ENCODE measurements at regions not wholly inside any gene's neighbourhood (a gene's known extent, or its start where the extent isn't known, plus 50 kb on each side); places are given as distances from the start of the nearest gene placed in this dataset.

DNA sequence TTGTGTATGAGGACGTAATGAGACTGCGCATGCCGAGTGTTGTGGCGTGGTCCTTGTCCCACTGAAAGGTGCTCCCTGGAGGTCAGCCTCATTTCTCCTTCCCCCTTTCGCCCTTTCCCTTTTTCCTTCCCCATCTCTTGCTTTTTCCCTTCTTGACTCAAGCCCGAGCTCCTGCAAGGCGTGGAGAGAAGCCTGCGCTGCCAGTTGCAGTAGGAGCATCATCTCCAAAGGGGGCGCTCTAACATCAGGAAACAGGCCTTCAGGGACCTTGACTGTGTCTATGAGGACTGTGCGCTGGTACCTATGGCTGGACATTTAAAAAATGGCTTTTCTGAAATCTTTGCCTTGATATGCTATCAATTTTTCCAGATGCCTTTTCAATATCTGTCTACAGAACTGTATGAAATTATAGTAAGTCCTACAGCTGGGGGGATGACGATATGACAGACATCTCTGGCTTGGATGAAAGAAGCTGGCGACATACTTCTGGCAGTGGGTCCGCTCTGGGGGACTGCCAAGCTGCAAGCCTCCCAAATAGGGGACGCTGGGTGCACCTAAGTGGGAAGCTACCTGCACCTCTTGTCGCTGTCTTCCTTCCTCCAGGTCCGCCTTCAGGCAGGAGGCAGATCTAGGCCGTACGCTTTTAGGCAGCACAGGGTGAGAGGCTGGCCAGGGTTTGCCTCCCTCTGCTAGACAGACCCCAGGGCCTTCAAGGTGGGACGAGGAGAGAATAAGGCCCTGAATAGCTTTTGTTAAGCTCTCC is 96.5 kb downstream of the NXPE2 start:
- Histone ChIP-seq H3K27me3 (no peaks in the 10 kb centered on the region), H3K27ac (no peak overlapping the region), H3K4me3 (no peak overlapping the region), H3K36me3 (ENCODE audit: low read depth, missing control alignments) (no peaks in the 10 kb centered on the region), H3K4me1 (peaks cover 5% of the 10 kb centered on the region), H3K9me3 (no peaks in the 10 kb centered on the region)
- DNase-seq, result peak; percentile 82
- TF ChIP-seq, protein P1, sequence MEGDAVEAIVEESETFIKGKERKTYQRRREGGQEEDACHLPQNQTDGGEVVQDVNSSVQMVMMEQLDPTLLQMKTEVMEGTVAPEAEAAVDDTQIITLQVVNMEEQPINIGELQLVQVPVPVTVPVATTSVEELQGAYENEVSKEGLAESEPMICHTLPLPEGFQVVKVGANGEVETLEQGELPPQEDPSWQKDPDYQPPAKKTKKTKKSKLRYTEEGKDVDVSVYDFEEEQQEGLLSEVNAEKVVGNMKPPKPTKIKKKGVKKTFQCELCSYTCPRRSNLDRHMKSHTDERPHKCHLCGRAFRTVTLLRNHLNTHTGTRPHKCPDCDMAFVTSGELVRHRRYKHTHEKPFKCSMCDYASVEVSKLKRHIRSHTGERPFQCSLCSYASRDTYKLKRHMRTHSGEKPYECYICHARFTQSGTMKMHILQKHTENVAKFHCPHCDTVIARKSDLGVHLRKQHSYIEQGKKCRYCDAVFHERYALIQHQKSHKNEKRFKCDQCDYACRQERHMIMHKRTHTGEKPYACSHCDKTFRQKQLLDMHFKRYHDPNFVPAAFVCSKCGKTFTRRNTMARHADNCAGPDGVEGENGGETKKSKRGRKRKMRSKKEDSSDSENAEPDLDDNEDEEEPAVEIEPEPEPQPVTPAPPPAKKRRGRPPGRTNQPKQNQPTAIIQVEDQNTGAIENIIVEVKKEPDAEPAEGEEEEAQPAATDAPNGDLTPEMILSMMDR (IDR thresholded peaks at IDR 0.05), result peak; percentile 69 to 83 (median 72)
- TF ChIP-seq POLR2A (IDR thresholded peaks at IDR 0.05), result no peak
- 45 to 48% methylated on average over 18 to 19 of the region's 19 CpGs for WGBS, 2 donors
- intact Hi-C loops (cut with DNase I; ENCODE audit: low total_unique reads), result no loop called here

DNA sequence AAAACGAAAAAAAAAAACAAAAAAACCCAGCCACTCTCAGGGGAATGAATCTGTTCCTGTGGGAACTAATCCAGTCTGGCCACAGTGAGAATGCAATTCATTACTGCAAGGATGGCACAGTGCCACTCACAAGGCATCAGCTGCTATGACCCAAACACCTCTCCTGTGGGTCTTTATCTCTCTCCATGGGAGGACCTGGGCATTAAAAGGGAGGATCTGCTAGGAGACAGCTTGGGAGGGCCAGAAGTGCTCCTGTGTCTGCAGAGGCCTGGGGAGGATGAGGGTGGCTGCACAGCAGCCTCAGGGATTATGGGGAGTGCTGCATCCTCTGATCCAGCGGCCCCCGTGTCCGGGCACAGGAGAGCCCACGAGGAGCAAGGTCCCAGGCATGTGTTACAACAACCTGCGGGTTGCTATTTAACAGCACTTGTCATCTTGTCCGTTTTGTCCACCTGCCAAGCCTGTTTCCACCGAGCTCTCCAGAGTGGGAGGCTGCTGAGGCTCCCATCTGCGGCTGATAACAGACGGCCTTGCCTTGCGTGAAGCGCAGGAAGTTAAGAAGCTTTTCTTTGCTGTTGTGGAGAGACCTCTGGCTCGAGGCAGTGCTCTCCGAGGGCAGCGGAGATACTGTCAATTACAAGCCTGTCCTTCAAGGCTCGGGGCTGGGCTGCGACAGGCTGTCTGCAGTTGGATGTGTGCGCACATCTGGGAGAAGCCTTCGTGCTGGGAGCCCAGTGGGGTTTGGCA is 97.7 kb downstream of the NXPE2 start:
- Histone ChIP-seq H3K27me3 (no peaks in the 10 kb centered on the region), H3K4me1 (peaks cover 5% of the 10 kb centered on the region), H3K27ac (no peak overlapping the region), H3K9me3 (no peaks in the 10 kb centered on the region), H3K36me3 (ENCODE audit: low read depth, missing control alignments) (no peaks in the 10 kb centered on the region), H3K4me3 (no peak overlapping the region)
- TF ChIP-seq, protein P1 (IDR thresholded peaks at IDR 0.05), result no peak
- no peak for TF ChIP-seq POLR2A (IDR thresholded peaks at IDR 0.05)
- DNase-seq, result peak; percentile 87
- intact Hi-C loops (cut with DNase I; ENCODE audit: low total_unique reads), result no loop called here
- 29 to 44% methylated on average over 17 to 19 of the region's 19 CpGs for WGBS, 2 donors

DNA sequence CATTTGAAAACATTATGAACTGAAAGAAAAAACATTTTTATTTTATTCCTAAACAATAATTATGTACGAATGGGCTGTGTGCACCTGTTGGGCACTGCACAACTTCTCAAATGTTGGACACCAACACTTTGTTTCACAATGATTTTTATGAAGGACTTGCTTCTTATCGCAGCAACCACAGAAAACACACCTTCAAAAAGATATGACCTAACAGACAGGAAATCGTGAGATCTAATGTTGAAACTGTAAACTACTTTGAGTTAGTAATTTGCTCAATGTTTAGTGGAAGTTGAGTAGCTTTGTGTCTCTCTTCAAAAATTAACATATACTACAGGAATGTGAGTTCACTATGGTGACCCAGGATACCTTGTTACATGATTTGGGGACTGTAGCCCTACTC is 98.6 kb downstream of the NXPE2 start:
- 90 to 93% methylated on average over 3 of the region's 3 CpGs for WGBS, 2 donors
- no peak for TF ChIP-seq POLR2A (IDR thresholded peaks at IDR 0.05)
- TF ChIP-seq, protein P1 (IDR thresholded peaks at IDR 0.05), result no peak
- H3K4me3 ChIP-seq, result no peak overlapping the region
- H3K36me3 ChIP-seq (ENCODE audit: low read depth, missing control alignments), result no peaks in the 10 kb centered on the region
- H3K27ac ChIP-seq, result no peak overlapping the region
- H3K4me1 ChIP-seq, result peaks cover 5% of the 10 kb centered on the region
- H3K9me3 ChIP-seq, result no peaks in the 10 kb centered on the region
- no peak for DNase-seq
- intact Hi-C loops (cut with DNase I; ENCODE audit: low total_unique reads), result no loop called here
- H3K27me3 ChIP-seq, result no peaks in the 10 kb centered on the region

DNA sequence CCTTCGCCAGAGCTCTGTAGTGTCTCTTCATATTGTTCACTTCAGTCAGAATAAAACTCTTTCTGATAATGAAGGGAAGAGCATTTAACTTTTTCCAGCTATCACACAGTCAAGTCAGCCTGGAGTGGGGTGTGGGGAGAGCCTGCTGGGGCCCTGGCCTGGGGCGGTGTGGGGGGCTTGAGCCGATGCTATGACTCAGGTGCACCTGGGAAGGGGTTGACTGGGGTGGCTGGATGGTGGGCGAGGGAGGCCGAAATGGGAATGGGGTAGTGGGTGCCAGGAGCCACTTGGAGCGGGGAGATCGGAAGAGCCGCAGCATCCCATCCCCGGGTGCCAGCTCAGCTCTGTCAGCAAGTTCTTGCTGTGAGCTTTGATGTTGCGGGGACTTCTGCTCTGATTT is 100.9 kb downstream of the NXPE2 start:
- TF ChIP-seq POLR2A (IDR thresholded peaks at IDR 0.05), result no peak
- 97 to 99% methylated on average over 10 of the region's 10 CpGs for WGBS, 2 donors

DNA sequence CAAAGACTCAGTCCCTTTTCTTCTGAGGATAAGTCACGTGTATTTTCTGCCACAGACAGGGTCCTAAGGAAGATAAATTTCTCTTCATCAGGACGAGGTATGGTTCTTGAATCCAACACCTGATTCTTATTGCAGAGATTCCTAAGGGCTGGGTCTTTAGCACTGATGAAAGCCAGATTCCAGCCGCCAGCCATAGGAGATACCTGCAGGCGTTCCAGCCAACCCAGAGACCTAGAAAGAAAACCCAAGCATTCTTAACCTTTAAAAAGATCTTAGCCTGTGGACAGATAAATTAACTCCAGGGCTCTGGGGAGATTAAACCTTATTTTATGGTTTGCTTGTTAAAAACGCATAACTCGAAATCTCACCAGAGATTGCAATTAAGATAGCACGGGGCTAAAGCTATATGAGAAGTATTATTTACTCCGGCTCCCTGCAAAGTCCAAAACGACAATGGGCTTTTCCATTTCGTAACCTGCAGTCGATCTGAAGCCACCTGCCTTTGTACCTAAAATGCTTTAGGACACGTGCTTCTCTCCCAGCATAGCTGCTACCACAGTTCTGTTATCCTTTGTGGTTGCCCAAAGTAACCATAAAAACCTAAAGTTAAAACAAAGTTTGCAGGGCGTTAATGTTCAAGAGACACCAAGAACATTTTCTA is 104.5 kb downstream of the NXPE2 start:
- intact Hi-C loops (cut with DNase I; ENCODE audit: low total_unique reads), result no loop called here
- no peaks in the 10 kb centered on the region for H3K36me3 ChIP-seq (ENCODE audit: low read depth, missing control alignments)
- no peaks in the 10 kb centered on the region for H3K9me3 ChIP-seq
- TF ChIP-seq, protein P1 (IDR thresholded peaks at IDR 0.05), result no peak
- no peak for TF ChIP-seq POLR2A (IDR thresholded peaks at IDR 0.05)
- no peaks in the 10 kb centered on the region for H3K4me1 ChIP-seq
- H3K4me3 ChIP-seq, result no peak overlapping the region
- H3K27ac ChIP-seq, result no peak overlapping the region
- DNase-seq, result no peak
- WGBS, 2 donors, result 80 to 81% methylated on average over 13 of the region's 13 CpGs
- H3K27me3 ChIP-seq, result no peaks in the 10 kb centered on the region

More for the DNA sequence above, 100.9 kb downstream of the NXPE2 start:
- Histone ChIP-seq H3K4me1 (peaks cover 5% of the 10 kb centered on the region), H3K9me3 (no peaks in the 10 kb centered on the region), H3K4me3 (no peak overlapping the region), H3K36me3 (ENCODE audit: low read depth, missing control alignments) (no peaks in the 10 kb centered on the region), H3K27me3 (no peaks in the 10 kb centered on the region), H3K27ac (no peak overlapping the region)
- no peak for DNase-seq
- intact Hi-C loops (cut with DNase I; ENCODE audit: low total_unique reads), result no loop called here

All from testis (tissue), 2 donors.